IMR-90 (cell line): ENCODE measurements at regions not wholly inside any gene's neighbourhood (a gene's known extent, or its start where the extent isn't known, plus 50 kb on each side); places are given as distances from the start of the nearest gene placed in this dataset.

Source experiments
- ATAC-seq: fragments of 200-7000 bp; cut with Tn5 transposase; 2 replicates; pipeline ENCODE4 v1.9.1; 2020; ENCODE audit warnings: low read depth, mild to moderate bottlenecking, moderate library complexity
- BruUV-seq: library from RNA; stranded (reverse); fragments of 400-500 nt; replicated peaks from 2 replicates; lab custom pipeline; 2021; lab: Mats Ljungman, UMichigan
- CTCF ChIA-PET: fragments of 300-600 bp; formaldehyde crosslinking; extraction: SDS; loops from one replicate; lab custom pipeline; 2021; ENCODE audit warnings: antibody characterized with exemption; lab: Yijun Ruan, JAX
- POLR2A ChIA-PET: fragments of 300-600 bp; sonication (Branson Sonifier 250); formaldehyde crosslinking; loops from one replicate; lab custom pipeline; 2022; ENCODE audit warnings: antibody characterized with exemption; ENCODE audit not compliant: unreplicated experiment; lab: Charles Lee
- DNase-seq: peaks from one replicate; pipeline ENCODE4 v3.0.0; 2013
- H2AFZ ChIP-seq: replicated peaks from 2 replicates; pipeline ENCODE3; 2013; ENCODE audit warnings: low read length, mild to moderate bottlenecking; ENCODE audit not compliant: poor library complexity
- H2AK5ac ChIP-seq: 2 replicates; pipeline ENCODE4 v1.6.1; 2013; ENCODE audit warnings: low read depth, low read length, inconsistent platforms
- H2AK9ac ChIP-seq: replicated peaks from 2 replicates; pipeline ENCODE3; 2013; ENCODE audit warnings: mild to moderate bottlenecking, low read depth, low read length, moderate library complexity; ENCODE audit not compliant: poor library complexity
- H2BK120ac ChIP-seq: 2 replicates; pipeline ENCODE4 v1.6.1; 2013; ENCODE audit warnings: low read depth, low read length, inconsistent platforms
- H2BK15ac ChIP-seq: 3 replicates; pipeline ENCODE4 v1.6.1; 2013; ENCODE audit warnings: low read depth, low read length, inconsistent platforms
- H2BK20ac ChIP-seq: 2 replicates; pipeline ENCODE4 v1.6.1; 2013; ENCODE audit warnings: low read depth, mild to moderate bottlenecking, inconsistent platforms, low read length, moderate library complexity
- H2BK5ac ChIP-seq: 2 replicates; pipeline ENCODE4 v1.6.1; 2013; ENCODE audit warnings: mild to moderate bottlenecking, low read depth, low read length, inconsistent platforms; ENCODE audit not compliant: poor library complexity, severe bottlenecking
- H3K14ac ChIP-seq: replicated peaks from 2 replicates; pipeline ENCODE4 v1.6.1; 2013; ENCODE audit warnings: low read depth, low read length, inconsistent platforms
- H3K18ac ChIP-seq: 2 replicates; pipeline ENCODE4 v1.6.1; 2013; ENCODE audit warnings: low read depth, low read length, control low read depth
- H3K23ac ChIP-seq: 2 replicates; pipeline ENCODE4 v1.6.1; 2013; ENCODE audit warnings: low read depth, low read length, inconsistent platforms
- H3K27ac ChIP-seq: 2 replicates; pipeline ENCODE4 v1.5.1; 2013; ENCODE audit warnings: mild to moderate bottlenecking, control low read depth, low read length; ENCODE audit not compliant: insufficient read depth
- H3K27me3 ChIP-seq: 2 replicates; pipeline ENCODE4 v1.6.1; 2013; ENCODE audit warnings: low read length; ENCODE audit not compliant: control insufficient read depth, insufficient read depth
- H3K36me3 ChIP-seq: 2 replicates; pipeline ENCODE4 v1.6.1; 2013; ENCODE audit warnings: low read length, mixed read lengths; ENCODE audit not compliant: control insufficient read depth, insufficient read depth
- H3K4ac ChIP-seq: 2 replicates; pipeline ENCODE4 v1.6.1; 2013; ENCODE audit warnings: low read depth, low read length, inconsistent platforms
- H3K4me1 ChIP-seq: 2 replicates; pipeline ENCODE4 v1.6.1; 2013; ENCODE audit warnings: low read length, mixed read lengths; ENCODE audit not compliant: control insufficient read depth, insufficient read depth
- H3K4me2 ChIP-seq: 2 replicates; pipeline ENCODE4 v1.6.1; 2013; ENCODE audit warnings: low read depth, mild to moderate bottlenecking, control low read depth, low read length, moderate library complexity
- H3K4me3 ChIP-seq: 2 replicates; pipeline ENCODE4 v1.5.1; 2013; ENCODE audit warnings: low read depth, mild to moderate bottlenecking, control low read depth, low read length, moderate library complexity; ENCODE audit not compliant: insufficient read depth
- H3K56ac ChIP-seq: 2 replicates; pipeline ENCODE4 v1.6.1; 2013; ENCODE audit warnings: low read length, inconsistent platforms; ENCODE audit not compliant: insufficient read depth; ENCODE audit errors: extremely low read depth
- H3K79me1 ChIP-seq, 2 experiments: 2 replicates each; pipeline ENCODE4 v1.6.1; 2013; ENCODE audit warnings: low read length in 2 of 2, inconsistent platforms in 1 of 2, low read depth in 1 of 2
- H3K9ac ChIP-seq: 2 replicates; pipeline ENCODE4 v1.6.1; 2013; ENCODE audit warnings: low read depth, low read length, control low read depth
- H3K9me1 ChIP-seq: 2 replicates; pipeline ENCODE4 v1.6.1; 2013; ENCODE audit warnings: low read length, inconsistent platforms; ENCODE audit not compliant: insufficient read depth
- H3K9me3 ChIP-seq: 2 replicates; pipeline ENCODE4 v1.6.1; 2013; ENCODE audit warnings: low read length; ENCODE audit not compliant: control insufficient read depth, insufficient read depth
- H4K20me1 ChIP-seq: 2 replicates; pipeline ENCODE4 v1.6.1; 2013; ENCODE audit warnings: low read length, inconsistent platforms; ENCODE audit not compliant: insufficient read depth
- H4K5ac ChIP-seq: 2 replicates; pipeline ENCODE4 v1.6.1; 2013; ENCODE audit warnings: mild to moderate bottlenecking, low read depth, low read length, control low read depth
- H4K8ac ChIP-seq, 2 experiments: 2 replicates each; pipeline ENCODE4 v1.6.1; 2013; ENCODE audit warnings: low read depth in 2 of 2, low read length in 2 of 2, control low read depth in 1 of 2, inconsistent platforms in 1 of 2
- H4K91ac ChIP-seq: 2 replicates; pipeline ENCODE4 v1.6.1; 2013; ENCODE audit warnings: low read depth, low read length, inconsistent platforms; ENCODE audit not compliant: insufficient read depth
- CEBPB ChIP-seq: IDR thresholded peaks from 2 replicates; pipeline ENCODE4 v1.6.1; 2012; ENCODE audit warnings: low read depth, low read length, improper control_type of control experiment
- MAFK ChIP-seq: IDR thresholded peaks from 2 replicates; pipeline ENCODE4 v1.6.1; 2012; ENCODE audit warnings: low read depth, low read length, improper control_type of control experiment
- POLR2A ChIP-seq: IDR thresholded peaks from 2 replicates; pipeline ENCODE4 v1.6.1; 2012; ENCODE audit warnings: mild to moderate bottlenecking, low read depth, low read length
- RAD21 ChIP-seq: IDR thresholded peaks from 2 replicates; pipeline ENCODE4 v1.6.1; 2012; ENCODE audit warnings: low read length, improper control_type of control experiment
- RFX5 ChIP-seq: IDR thresholded peaks from 2 replicates; pipeline ENCODE4 v1.8.0; 2012; ENCODE audit warnings: low read depth, mild to moderate bottlenecking, low read length, moderate library complexity
- SMC3 ChIP-seq: fragments of 150-350 bp; IDR thresholded peaks from 2 replicates; pipeline ENCODE4 v1.6.1; 2016; ENCODE audit warnings: low read depth, mild to moderate bottlenecking, antibody characterized with exemption, low read length, moderate library complexity
- WGBS, 2 experiments: methylation state at CpG; one replicate each; pipeline versions ENCODE4 v1.1.5 to v1.1.7; 2013; ENCODE audit warnings: missing lambda C conversion rate in 2 of 2; ENCODE audit not compliant: insufficient read length in 1 of 2; ENCODE audit errors: extremely low coverage in 2 of 2; 5-methylcytosine and 5-hydroxymethylcytosine counted together
- dilution Hi-C: fragments of 300-500 bp; cut with HindIII; formaldehyde crosslinking; loops from one replicate; pipeline ENCODE4 v1.14.3; 2018; ENCODE audit warnings: low sequenced_read_pairs; ENCODE audit not compliant: unreplicated experiment
- in situ Hi-C: fragments of 300-500 bp; cut with MboI; formaldehyde crosslinking; loops from 3 replicates; pipeline ENCODE4 v1.14.3; 2019; ENCODE audit warnings: low sequenced_read_pairs, inconsistent platforms, mixed read lengths
- intact Hi-C: fragments of 100-400 bp; cut with micrococcal nuclease; formaldehyde crosslinking; loops from 2 replicates; pipeline ENCODE4 v1.10.0; 2022

- Histone ChIP-seq H3K23ac (no peak overlapping the region), H2AFZ (no peak overlapping the region), H3K4ac (no peak overlapping the region), H4K91ac (no peak overlapping the region), H2BK120ac (no peak overlapping the region), H2BK20ac (no peak overlapping the region), H3K4me1 (no peaks in the 10 kb centered on the region), H3K4me2 (no peak overlapping the region), H3K18ac (no peak overlapping the region), H3K56ac (no peak overlapping the region), H2AK9ac (no peak overlapping the region), H3K27me3 (no peaks in the 10 kb centered on the region), H4K8ac (no peak overlapping the region), H3K14ac (no peak overlapping the region), H2BK5ac (no peak overlapping the region), H3K79me1 (no peaks in the 10 kb centered on the region), H3K27ac (no peak overlapping the region), H3K9ac (no peak overlapping the region), H3K9me1 (no peaks in the 10 kb centered on the region), H3K4me3 (no peak overlapping the region), H3K36me3 (no peaks in the 10 kb centered on the region), H3K9me3 (no peaks in the 10 kb centered on the region), H4K20me1 (no peaks in the 10 kb centered on the region), H4K5ac (no peak overlapping the region), H2AK5ac (no peak overlapping the region), H2BK15ac (no peak overlapping the region)
- DNase-seq: no peak
- CTCF ChIA-PET: no interaction called here
- intact Hi-C loops (no loop called here), in situ Hi-C loops (no loop called here), dilution Hi-C loops (no loop called here)
- POLR2A ChIA-PET: no interaction called here
- no peak for ATAC-seq
- WGBS, 2 experiments: no CpG with 5 or more reads among the region's 3 CpGs
- BruUV-seq: no TSS peak
- no peak for TF ChIP-seq CEBPB
- no peak for TF ChIP-seq RAD21
- no peak for TF ChIP-seq SMC3
- no peak for TF ChIP-seq MAFK
- no peak for TF ChIP-seq POLR2A
- TF ChIP-seq RFX5: no peak
These were observed 796.3 kb downstream of the BRINP3 start for GRCh38 chr1:189681252-189681919.
